Parathyroid adenoma (tissue), 2 donors: ENCODE measurements at regions not wholly inside any gene's neighbourhood (a gene's known extent, or its start where the extent isn't known, plus 50 kb on each side); places are given as distances from the start of the nearest gene placed in this dataset.

Source experiments
- H2AFZ ChIP-seq: fragments of 300-600 bp; sonication (generic); one replicate; pipeline ENCODE4 v1.7.0; 2017; ENCODE audit warnings: antibody characterized with exemption, mild to moderate bottlenecking
- H3K27ac ChIP-seq: fragments of 300-600 bp; sonication (generic); one replicate; pipeline ENCODE4 v1.7.0; 2017
- H3K27me3 ChIP-seq: fragments of 300-600 bp; sonication (generic); one replicate; pipeline ENCODE4 v1.7.0; 2017; ENCODE audit warnings: low read length; ENCODE audit not compliant: control insufficient read depth, insufficient read depth
- H3K36me3 ChIP-seq: fragments of 300-600 bp; sonication (generic); one replicate; pipeline ENCODE4 v1.7.0; 2017; ENCODE audit warnings: low read length; ENCODE audit not compliant: control insufficient read depth, insufficient read depth
- H3K4me1 ChIP-seq: fragments of 300-600 bp; sonication (generic); one replicate; pipeline ENCODE4 v1.7.0; 2017; ENCODE audit warnings: control low read depth
- H3K4me2 ChIP-seq: fragments of 300-600 bp; sonication (generic); one replicate; pipeline ENCODE4 v1.7.0; 2017; ENCODE audit warnings: low read length
- H3K4me3 ChIP-seq: fragments of 300-600 bp; sonication (generic); one replicate; pipeline ENCODE4 v1.7.0; 2017; ENCODE audit warnings: low read depth, low read length
- H3K79me2 ChIP-seq: fragments of 300-600 bp; sonication (generic); one replicate; pipeline ENCODE4 v1.7.0; 2017; ENCODE audit warnings: control low read depth
- H3K9ac ChIP-seq: fragments of 300-600 bp; sonication (generic); one replicate; pipeline ENCODE4 v1.7.0; 2017; ENCODE audit warnings: mild to moderate bottlenecking
- H3K9me3 ChIP-seq: fragments of 300-600 bp; sonication (generic); one replicate; pipeline ENCODE4 v1.7.0; 2017; ENCODE audit warnings: low read length; ENCODE audit not compliant: control insufficient read depth
- CTCF ChIP-seq: fragments of 300-600 bp; sonication (generic); IDR thresholded peaks from one replicate; pipeline ENCODE4 v1.7.0; 2017; ENCODE audit warnings: antibody characterized with exemption, mild to moderate bottlenecking
- donor health status: primary hyperparathyroidism.

- H3K27me3 ChIP-seq, result no peaks in the 10 kb centered on the region
- no peaks in the 10 kb centered on the region for H3K9me3 ChIP-seq
- H3K4me2 ChIP-seq, result no peak overlapping the region
- H3K9ac ChIP-seq, result no peak overlapping the region
- H3K36me3 ChIP-seq, result no peaks in the 10 kb centered on the region
- no peak overlapping the region for H2AFZ ChIP-seq
- TF ChIP-seq CTCF, result no peak
- H3K79me2 ChIP-seq, result no peaks in the 10 kb centered on the region
- H3K27ac ChIP-seq, result no peak overlapping the region
- H3K4me3 ChIP-seq, result no peak overlapping the region
- no peaks in the 10 kb centered on the region for H3K4me1 ChIP-seq
Observed at GRCh38 chr2:6421888-6422287, 443.8 kb downstream of the CMPK2 start.

- no peak overlapping the region for H3K4me2 ChIP-seq
- no peak overlapping the region for H2AFZ ChIP-seq
- TF ChIP-seq CTCF, result no peak
- no peaks in the 10 kb centered on the region for H3K36me3 ChIP-seq
- no peaks in the 10 kb centered on the region for H3K27me3 ChIP-seq
- H3K4me3 ChIP-seq, result no peak overlapping the region
- no peaks in the 10 kb centered on the region for H3K9me3 ChIP-seq
- H3K27ac ChIP-seq, result no peak overlapping the region
- H3K79me2 ChIP-seq, result no peaks in the 10 kb centered on the region
- no peak overlapping the region for H3K9ac ChIP-seq
- no peaks in the 10 kb centered on the region for H3K4me1 ChIP-seq
Observed at GRCh38 chr2:6423157-6423556, 442.6 kb downstream of the CMPK2 start.

GRCh38 chr2:6423944-6424343 is 441.8 kb downstream of the CMPK2 start:
- no peak for TF ChIP-seq CTCF
- no peak overlapping the region for H3K27ac ChIP-seq
- no peaks in the 10 kb centered on the region for H3K36me3 ChIP-seq

GRCh38 chr2:6425032-6425431 is 440.7 kb downstream of the CMPK2 start:
- TF ChIP-seq CTCF, result no peak
- no peaks in the 10 kb centered on the region for H3K27me3 ChIP-seq
- H3K79me2 ChIP-seq, result no peaks in the 10 kb centered on the region

More at GRCh38 chr2:6423944-6424343, 441.8 kb downstream of the CMPK2 start:
- no peaks in the 10 kb centered on the region for H3K4me1 ChIP-seq
- H3K79me2 ChIP-seq, result no peaks in the 10 kb centered on the region
- no peak overlapping the region for H3K4me3 ChIP-seq
- no peaks in the 10 kb centered on the region for H3K27me3 ChIP-seq
- no peak overlapping the region for H3K4me2 ChIP-seq
- H2AFZ ChIP-seq, result no peak overlapping the region
- H3K9ac ChIP-seq, result no peak overlapping the region
- no peaks in the 10 kb centered on the region for H3K9me3 ChIP-seq

GRCh38 chr2:6429210-6429986 is 436.3 kb downstream of the CMPK2 start:
- Histone ChIP-seq H2AFZ (no peak overlapping the region), H3K27me3 (no peaks in the 10 kb centered on the region), H3K4me3 (no peak overlapping the region), H3K9ac (no peak overlapping the region), H3K36me3 (no peaks in the 10 kb centered on the region), H3K27ac (no peak overlapping the region), H3K9me3 (no peaks in the 10 kb centered on the region), H3K79me2 (no peaks in the 10 kb centered on the region), H3K4me2 (no peak overlapping the region), H3K4me1 (no peaks in the 10 kb centered on the region)
- no peak for TF ChIP-seq CTCF

More at GRCh38 chr2:6425032-6425431, 440.7 kb downstream of the CMPK2 start:
- no peaks in the 10 kb centered on the region for H3K9me3 ChIP-seq
- no peak overlapping the region for H3K4me3 ChIP-seq
- no peaks in the 10 kb centered on the region for H3K4me1 ChIP-seq
- H3K27ac ChIP-seq, result no peak overlapping the region
- H3K9ac ChIP-seq, result no peak overlapping the region
- no peak overlapping the region for H3K4me2 ChIP-seq
- H3K36me3 ChIP-seq, result no peaks in the 10 kb centered on the region
- no peak overlapping the region for H2AFZ ChIP-seq
